ENCODE measurements at regions not wholly inside any gene's neighbourhood (a gene's known extent, or its start where the extent isn't known, plus 50 kb on each side); places are given as distances from the start of the nearest gene placed in this dataset.

DNA sequence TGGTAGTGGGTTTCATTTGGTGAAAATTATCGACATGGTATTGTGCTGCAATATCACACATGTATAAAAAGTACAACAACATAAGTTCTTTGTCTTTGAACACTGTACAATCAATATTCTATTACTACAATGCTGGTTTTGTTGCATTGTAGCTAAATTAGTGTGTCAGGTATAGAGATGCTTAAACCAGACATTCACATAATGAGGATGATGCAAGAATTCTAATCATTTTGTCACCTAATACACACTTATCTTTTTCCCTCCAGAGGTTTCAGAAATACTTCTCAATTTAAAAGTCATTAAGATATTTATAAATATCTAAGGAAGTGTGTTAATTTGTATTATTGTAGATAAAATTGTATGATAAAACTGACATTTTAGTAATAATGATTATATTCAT, 174.8 kb upstream of the MAN1A1 start:
- TF ChIP-seq SOX6 (IDR thresholded peaks at IDR 0.05) = no peak
- TF ChIP-seq SOX6 (CRISPR knock-in tag; IDR thresholded peaks at IDR 0.05) = no peak
- TF ChIP-seq, protein P1, sequence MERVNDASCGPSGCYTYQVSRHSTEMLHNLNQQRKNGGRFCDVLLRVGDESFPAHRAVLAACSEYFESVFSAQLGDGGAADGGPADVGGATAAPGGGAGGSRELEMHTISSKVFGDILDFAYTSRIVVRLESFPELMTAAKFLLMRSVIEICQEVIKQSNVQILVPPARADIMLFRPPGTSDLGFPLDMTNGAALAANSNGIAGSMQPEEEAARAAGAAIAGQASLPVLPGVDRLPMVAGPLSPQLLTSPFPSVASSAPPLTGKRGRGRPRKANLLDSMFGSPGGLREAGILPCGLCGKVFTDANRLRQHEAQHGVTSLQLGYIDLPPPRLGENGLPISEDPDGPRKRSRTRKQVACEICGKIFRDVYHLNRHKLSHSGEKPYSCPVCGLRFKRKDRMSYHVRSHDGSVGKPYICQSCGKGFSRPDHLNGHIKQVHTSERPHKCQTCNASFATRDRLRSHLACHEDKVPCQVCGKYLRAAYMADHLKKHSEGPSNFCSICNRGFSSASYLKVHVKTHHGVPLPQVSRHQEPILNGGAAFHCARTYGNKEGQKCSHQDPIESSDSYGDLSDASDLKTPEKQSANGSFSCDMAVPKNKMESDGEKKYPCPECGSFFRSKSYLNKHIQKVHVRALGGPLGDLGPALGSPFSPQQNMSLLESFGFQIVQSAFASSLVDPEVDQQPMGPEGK (CRISPR knock-in tag; IDR thresholded peaks at IDR 0.05) = no peak
- no peak for TF ChIP-seq RAD21 (CRISPR knock-in tag; IDR thresholded peaks at IDR 0.05)
- TF ChIP-seq POLR2AphosphoS5 (IDR thresholded peaks at IDR 0.05; ENCODE audit: low read depth, low read length) = no peak
- TF ChIP-seq EP300 (IDR thresholded peaks at IDR 0.05; ENCODE audit: low read depth in 2 of 2, low read length in 2 of 2) = no peak
- no peak for TF ChIP-seq EP300 (CRISPR knock-in tag; IDR thresholded peaks at IDR 0.05; ENCODE audit: borderline replicate concordance)
- no peak for TF ChIP-seq ZFP62 (CRISPR knock-in tag; IDR thresholded peaks at IDR 0.05)
- TF ChIP-seq EZH2 (conservative IDR thresholded peaks at IDR 0.05; ENCODE audit: low read depth, low read length) = no peak
- no peak for TF ChIP-seq FOSL1 (CRISPR knock-in tag; IDR thresholded peaks at IDR 0.05; ENCODE audit: borderline replicate concordance)
- TF ChIP-seq BHLHE40 (IDR thresholded peaks at IDR 0.05; ENCODE audit: low read length) = no peak
- no peak for TF ChIP-seq SUZ12 (IDR thresholded peaks at IDR 0.05; ENCODE audit: low read depth, low read length)
- no peak for TF ChIP-seq KLF6 (CRISPR knock-in tag; IDR thresholded peaks at IDR 0.05)
- TF ChIP-seq, protein P2, sequence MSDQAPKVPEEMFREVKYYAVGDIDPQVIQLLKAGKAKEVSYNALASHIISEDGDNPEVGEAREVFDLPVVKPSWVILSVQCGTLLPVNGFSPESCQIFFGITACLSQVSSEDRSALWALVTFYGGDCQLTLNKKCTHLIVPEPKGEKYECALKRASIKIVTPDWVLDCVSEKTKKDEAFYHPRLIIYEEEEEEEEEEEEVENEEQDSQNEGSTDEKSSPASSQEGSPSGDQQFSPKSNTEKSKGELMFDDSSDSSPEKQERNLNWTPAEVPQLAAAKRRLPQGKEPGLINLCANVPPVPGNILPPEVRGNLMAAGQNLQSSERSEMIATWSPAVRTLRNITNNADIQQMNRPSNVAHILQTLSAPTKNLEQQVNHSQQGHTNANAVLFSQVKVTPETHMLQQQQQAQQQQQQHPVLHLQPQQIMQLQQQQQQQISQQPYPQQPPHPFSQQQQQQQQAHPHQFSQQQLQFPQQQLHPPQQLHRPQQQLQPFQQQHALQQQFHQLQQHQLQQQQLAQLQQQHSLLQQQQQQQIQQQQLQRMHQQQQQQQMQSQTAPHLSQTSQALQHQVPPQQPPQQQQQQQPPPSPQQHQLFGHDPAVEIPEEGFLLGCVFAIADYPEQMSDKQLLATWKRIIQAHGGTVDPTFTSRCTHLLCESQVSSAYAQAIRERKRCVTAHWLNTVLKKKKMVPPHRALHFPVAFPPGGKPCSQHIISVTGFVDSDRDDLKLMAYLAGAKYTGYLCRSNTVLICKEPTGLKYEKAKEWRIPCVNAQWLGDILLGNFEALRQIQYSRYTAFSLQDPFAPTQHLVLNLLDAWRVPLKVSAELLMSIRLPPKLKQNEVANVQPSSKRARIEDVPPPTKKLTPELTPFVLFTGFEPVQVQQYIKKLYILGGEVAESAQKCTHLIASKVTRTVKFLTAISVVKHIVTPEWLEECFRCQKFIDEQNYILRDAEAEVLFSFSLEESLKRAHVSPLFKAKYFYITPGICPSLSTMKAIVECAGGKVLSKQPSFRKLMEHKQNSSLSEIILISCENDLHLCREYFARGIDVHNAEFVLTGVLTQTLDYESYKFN (CRISPR knock-in tag; conservative IDR thresholded peaks at IDR 0.05) = no peak
